ENCODE measurements at regions not wholly inside any gene's neighbourhood (a gene's known extent, or its start where the extent isn't known, plus 50 kb on each side); places are given as distances from the start of the nearest gene placed in this dataset.

- no peak for DNase-seq (ENCODE audit: low spot score)
These were observed 118.9 kb downstream of the IRS1 start for GRCh38 chr2:226680719-226681118.

GRCh38 chr2:226679389-226680065 lies 120.1 kb downstream of the IRS1 start:
- no peak for DNase-seq (ENCODE audit: low spot score)

GRCh38 chr2:226678422-226678821 lies 121.2 kb downstream of the IRS1 start:
- DNase-seq (ENCODE audit: low spot score): no peak

- no peak for DNase-seq (ENCODE audit: low spot score)
These were observed 122.5 kb downstream of the IRS1 start for GRCh38 chr2:226677080-226677479.

GRCh38 chr2:226676618-226677017 lies 123.0 kb downstream of the IRS1 start:
- DNase-seq (ENCODE audit: low spot score): no peak

- no peak for DNase-seq (ENCODE audit: low spot score)
These were observed 125.5 kb downstream of the IRS1 start for GRCh38 chr2:226674123-226674522.

GRCh38 chr2:226673314-226673723 lies 126.3 kb downstream of the IRS1 start:
- peak; percentile 90 for DNase-seq (ENCODE audit: low spot score)

- DNase-seq (ENCODE audit: low spot score): no peak
These were observed 128.4 kb downstream of the IRS1 start for GRCh38 chr2:226671141-226671676.

GRCh38 chr2:226669905-226670304 lies 129.7 kb downstream of the IRS1 start:
- no peak for DNase-seq (ENCODE audit: low spot score)

- DNase-seq (ENCODE audit: low spot score): no peak
These were observed 130.4 kb downstream of the IRS1 start for GRCh38 chr2:226669249-226669648.

- no peak for DNase-seq (ENCODE audit: low spot score)
These were observed 131.9 kb downstream of the IRS1 start for GRCh38 chr2:226667736-226668135.

- DNase-seq (ENCODE audit: low spot score): no peak
These were observed 134.3 kb downstream of the IRS1 start for GRCh38 chr2:226665306-226665831.

GRCh38 chr2:226664661-226665060 lies 135.0 kb downstream of the IRS1 start:
- no peak for DNase-seq (ENCODE audit: low spot score)

GRCh38 chr2:226664140-226664539 lies 135.5 kb downstream of the IRS1 start:
- no peak for DNase-seq (ENCODE audit: low spot score)

- peak; percentile 87 for DNase-seq (ENCODE audit: low spot score)
These were observed 137.7 kb downstream of the IRS1 start for GRCh38 chr2:226661789-226662545.

GRCh38 chr2:226660526-226660925 lies 139.1 kb downstream of the IRS1 start:
- DNase-seq (ENCODE audit: low spot score): peak; percentile 59

GRCh38 chr2:226660124-226660523 lies 139.5 kb downstream of the IRS1 start:
- no peak for DNase-seq (ENCODE audit: low spot score)

- no peak for DNase-seq (ENCODE audit: low spot score)
These were observed 140.2 kb downstream of the IRS1 start for GRCh38 chr2:226659410-226659809.

GRCh38 chr2:226658555-226658954 lies 141.1 kb downstream of the IRS1 start:
- no peak for DNase-seq (ENCODE audit: low spot score)

- no peak for DNase-seq (ENCODE audit: low spot score)
These were observed 142.1 kb downstream of the IRS1 start for GRCh38 chr2:226657340-226658053.

GRCh38 chr2:226656367-226656766 lies 143.3 kb downstream of the IRS1 start:
- DNase-seq (ENCODE audit: low spot score): no peak

GRCh38 chr2:226655871-226656270 lies 143.7 kb downstream of the IRS1 start:
- DNase-seq (ENCODE audit: low spot score): no peak

Measured in H4 (cell line).